ENCODE measurements at regions not wholly inside any gene's neighbourhood (a gene's known extent, or its start where the extent isn't known, plus 50 kb on each side); places are given as distances from the start of the nearest gene placed in this dataset.

GRCh38 chr10:57692255-57692980 lies 575.3 kb downstream of the IPMK start:
- TF ChIP-seq CTCF (IDR thresholded peaks at IDR 0.05): no peak
- no peak for DNase-seq (ENCODE audit: low spot score)
- no peak overlapping the region for H3K4me3 ChIP-seq
- H3K27ac ChIP-seq: peak overlapping the region in 1 of 2 donors; percentile 27

DNA sequence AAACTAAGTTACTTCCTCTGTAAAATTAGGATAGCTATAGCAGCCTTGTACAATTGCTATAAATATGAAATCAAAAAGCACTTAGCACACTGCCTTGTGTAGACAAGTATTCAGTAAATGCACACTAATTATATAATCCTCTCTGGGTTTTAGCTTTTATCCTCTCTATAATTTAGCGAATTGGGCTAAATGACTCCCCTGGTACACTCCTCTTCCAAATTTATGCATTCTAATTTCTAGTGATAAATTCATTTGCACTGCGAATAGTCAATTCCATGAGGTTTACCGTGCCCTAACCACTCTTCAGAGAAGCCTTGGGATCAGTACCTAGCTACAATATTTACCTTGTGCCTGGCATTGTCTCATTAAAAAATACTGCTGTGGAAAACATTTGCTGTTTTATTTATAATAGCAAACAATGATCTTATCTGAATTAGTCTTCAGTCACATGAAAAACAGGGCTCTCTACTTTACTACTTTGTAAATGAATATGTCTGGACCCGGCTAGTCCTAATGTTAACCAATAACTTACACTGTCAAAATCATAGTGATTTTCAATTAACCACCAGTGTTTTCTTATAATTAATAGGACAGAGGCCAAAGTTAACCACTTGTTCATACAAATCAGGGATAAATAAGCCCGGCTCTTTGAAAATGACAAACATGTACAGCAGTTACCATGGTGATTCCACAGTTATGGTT lies 577.9 kb downstream of the IPMK start:
- DNase-seq (ENCODE audit: low spot score): no peak
- no peak overlapping the region for H3K27ac ChIP-seq
- TF ChIP-seq CTCF (IDR thresholded peaks at IDR 0.05): no peak
- H3K4me3 ChIP-seq: no peak overlapping the region

- Histone ChIP-seq H3K4me3 (no peak overlapping the region), H3K27ac (no peak overlapping the region)
- no peak for DNase-seq (ENCODE audit: low spot score)
- TF ChIP-seq CTCF (IDR thresholded peaks at IDR 0.05): no peak
Measured at GRCh38 chr10:57679916-57680315, 587.8 kb downstream of the IPMK start.

- TF ChIP-seq CTCF (IDR thresholded peaks at IDR 0.05): no peak
- no peak for DNase-seq (ENCODE audit: low spot score)
- Histone ChIP-seq H3K27ac (no peak overlapping the region), H3K4me3 (no peak overlapping the region)
Measured at GRCh38 chr10:57675125-57675524, 592.6 kb downstream of the IPMK start.

- H3K27ac ChIP-seq: no peak overlapping the region
- H3K4me3 ChIP-seq: no peak overlapping the region
- DNase-seq (ENCODE audit: low spot score): no peak
- TF ChIP-seq CTCF (IDR thresholded peaks at IDR 0.05): no peak
Measured at GRCh38 chr10:57673446-57673960, 594.2 kb downstream of the IPMK start.

DNA sequence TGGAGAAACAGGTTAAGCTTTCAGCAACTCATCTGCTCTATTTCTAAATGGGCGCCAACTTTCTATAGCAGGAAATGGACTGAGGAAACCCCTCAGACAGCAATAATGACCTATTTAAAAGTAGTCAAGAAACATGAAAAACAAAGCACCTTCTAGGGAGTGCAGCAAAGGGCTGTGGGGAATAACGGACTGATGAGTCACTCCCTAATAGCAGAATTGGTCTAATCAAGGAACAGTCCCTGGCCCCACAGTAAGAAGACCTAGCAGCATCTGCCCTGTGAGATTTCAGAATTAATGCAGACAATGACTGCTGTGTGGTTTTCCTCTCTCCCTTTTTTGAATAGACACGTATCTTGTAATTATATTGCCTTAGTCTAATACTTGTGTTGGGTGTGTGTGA lies 602.9 kb downstream of the IPMK start:
- Histone ChIP-seq H3K4me3 (no peak overlapping the region), H3K27ac (no peak overlapping the region)
- no peak for TF ChIP-seq CTCF (IDR thresholded peaks at IDR 0.05)
- DNase-seq (ENCODE audit: low spot score): no peak

- H3K4me3 ChIP-seq: no peak overlapping the region
- no peak for DNase-seq (ENCODE audit: low spot score)
- no peak for TF ChIP-seq CTCF (IDR thresholded peaks at IDR 0.05)
Measured at GRCh38 chr10:57663401-57663800, 604.3 kb downstream of the IPMK start.

More at GRCh38 chr10:57663401-57663800, 604.3 kb downstream of the IPMK start:
- no peak overlapping the region for H3K27ac ChIP-seq

Data from coronary artery (tissue), 2 donors.